GM12878 (cell line): ENCODE measurements at regions not wholly inside any gene's neighbourhood (a gene's known extent, or its start where the extent isn't known, plus 50 kb on each side); places are given as distances from the start of the nearest gene placed in this dataset.

Experiments used
- ATAC-seq: fragments of 200-7000 bp; cut with Tn5 transposase; 3 replicates; pipeline ENCODE4 v1.9.1; 2020; ENCODE audit warnings: mild to moderate bottlenecking, moderate library complexity
- BruUV-seq: library from RNA; stranded (reverse); fragments of 400-500 nt; replicated peaks from 2 replicates; lab custom pipeline; 2021; lab: Mats Ljungman, UMichigan
- CTCF ChIA-PET: fragments of 300-600 bp; sonication (Branson Sonifier 250); formaldehyde crosslinking; extraction: SDS; loops from one replicate; lab custom pipeline; 2021; ENCODE audit warnings: inconsistent platforms; lab: Yijun Ruan, JAX
- POLR2A ChIA-PET: fragments of 350-600 bp; formaldehyde crosslinking; extraction: SDS; loops from one replicate; lab custom pipeline; 2021; ENCODE audit warnings: inconsistent platforms; lab: Charles Lee
- RAD21 ChIA-PET: fragments of 300-600 bp; sonication (Branson Sonifier 250); formaldehyde crosslinking; loops from one replicate; lab custom pipeline; 2023; ENCODE audit warnings: antibody characterized with exemption; ENCODE audit not compliant: unreplicated experiment; lab: Charles Lee
- SMC1A ChIA-PET: fragments of 300-600 bp; sonication (Branson Sonifier 250); formaldehyde crosslinking; loops from one replicate; lab custom pipeline; 2023; ENCODE audit not compliant: unreplicated experiment, uncharacterized antibody; lab: Charles Lee
- DNase-seq: peaks from one replicate; pipeline ENCODE4 v3.0.0-alpha.2; 2011; ENCODE audit warnings: low read depth, low spot score
- FAIRE-seq: peaks from 3 replicates; lab custom pipeline; 2011; peaks lifted over from hg19 to GRCh38; lab: Jason Lieb, UNC
- H2AFZ ChIP-seq: 2 replicates; pipeline ENCODE4 v1.6.0; 2011; ENCODE audit warnings: low read depth, low read length, control low read depth; ENCODE audit not compliant: control insufficient read depth
- H3K27ac ChIP-seq: 2 replicates; pipeline ENCODE4 v1.5.1; 2011; ENCODE audit warnings: control low read depth; ENCODE audit not compliant: control insufficient read depth, insufficient read depth
- H3K27me3 ChIP-seq, 2 experiments: replicated peaks in 1 of 2; 2 replicates each; pipeline versions ENCODE4 v1.6.0 to v1.6.1; 2011; ENCODE audit warnings: low read length in 1 of 2; ENCODE audit not compliant: control insufficient read depth in 2 of 2, insufficient read depth in 2 of 2
- H3K36me3 ChIP-seq, 2 experiments: 2 replicates each; pipeline ENCODE4 v1.5.1; 2011; ENCODE audit warnings: low read length in 1 of 2; ENCODE audit not compliant: control insufficient read depth in 2 of 2, insufficient read depth in 2 of 2
- H3K4me1 ChIP-seq: 2 replicates; pipeline ENCODE4 v1.6.1; 2011; ENCODE audit warnings: mild to moderate bottlenecking, low read length, moderate library complexity, mixed read lengths; ENCODE audit not compliant: control insufficient read depth, insufficient read depth
- H3K4me2 ChIP-seq: 2 replicates; pipeline ENCODE4 v1.6.0; 2011; ENCODE audit warnings: control low read depth; ENCODE audit not compliant: control insufficient read depth, insufficient read depth
- H3K4me3 ChIP-seq: fragments of 200-600 bp; sonication (generic); 2 replicates; pipeline ENCODE4 v1.5.1; 2016
- H3K79me2 ChIP-seq: 2 replicates; pipeline ENCODE4 v1.6.0; 2011; ENCODE audit warnings: low read length; ENCODE audit not compliant: control insufficient read depth, insufficient read depth
- H3K9ac ChIP-seq: 2 replicates; pipeline ENCODE4 v1.8.0; 2011; ENCODE audit warnings: low read length, control low read depth, mixed read lengths; ENCODE audit not compliant: control insufficient read depth, insufficient read depth
- H3K9me3 ChIP-seq: replicated peaks from 3 replicates; pipeline ENCODE4 v1.5.1; 2011; ENCODE audit warnings: mild to moderate bottlenecking, low read length; ENCODE audit not compliant: control insufficient read depth, insufficient read depth
- H4K20me1 ChIP-seq: 2 replicates; pipeline ENCODE4 v1.6.0; 2011; ENCODE audit not compliant: control insufficient read depth, insufficient read depth
- CREB1 ChIP-seq: IDR thresholded peaks from 2 replicates; pipeline ENCODE4 v1.6.1; 2012; ENCODE audit warnings: low read depth, mild to moderate bottlenecking, inconsistent platforms
- GATAD2B ChIP-seq: fragments of 450-650 bp; conservative IDR thresholded peaks from 2 replicates; pipeline ENCODE4 v1.6.1; 2017; ENCODE audit warnings: low read depth, mild to moderate bottlenecking, moderate library complexity
- LARP7 ChIP-seq: fragments of 450-650 bp; IDR thresholded peaks from 2 replicates; pipeline ENCODE4 v1.6.1; 2017; ENCODE audit warnings: mild to moderate bottlenecking
- POLR2A ChIP-seq: IDR thresholded peaks from 2 replicates; pipeline ENCODE4 v1.6.1; 2011; ENCODE audit warnings: low read depth, mild to moderate bottlenecking, low read length
- RAD51 ChIP-seq: fragments of 450-650 bp; IDR thresholded peaks from 2 replicates; pipeline ENCODE4 v1.6.1; 2016; ENCODE audit warnings: moderate library complexity, mild to moderate bottlenecking, inconsistent platforms
- TCF12 ChIP-seq: IDR thresholded peaks from 2 replicates; pipeline ENCODE4 v1.6.1; 2011; ENCODE audit warnings: low read depth, mild to moderate bottlenecking, low read length
- WRNIP1 ChIP-seq: IDR thresholded peaks from 2 replicates; pipeline ENCODE4 v1.6.1; 2011; ENCODE audit warnings: low read depth, low read length, improper control_type of control experiment, borderline replicate concordance
- ZNF24 ChIP-seq: fragments of 450-650 bp; IDR thresholded peaks from 2 replicates; pipeline ENCODE4 v1.6.1; 2017; ENCODE audit warnings: antibody characterized with exemption, mild to moderate bottlenecking
- WGBS: methylation state at CpG from one replicate; pipeline ENCODE4 v1.1.6; 2016; ENCODE audit warnings: low lambda C conversion rate; ENCODE audit not compliant: insufficient replicate concordance, insufficient coverage; ENCODE audit errors: missing lambda C conversion rate; 5-methylcytosine and 5-hydroxymethylcytosine counted together
- in situ Hi-C: fragments of 300-500 bp; cut with MboI; formaldehyde crosslinking; loops from 9 replicates; pipeline ENCODE4 v1.14.3; 2018; ENCODE audit warnings: mixed read lengths
- intact Hi-C: fragments of 100-400 bp; cut with micrococcal nuclease; formaldehyde crosslinking; loops from one replicate; pipeline ENCODE4 v1.14.2; 2022; ENCODE audit not compliant: unreplicated experiment
- TF ChIP-seq, protein P1 (sequence below): IDR thresholded peaks from 2 replicates; pipeline ENCODE4 v1.6.1; 2011; ENCODE audit warnings: borderline replicate concordance, low read depth, mild to moderate bottlenecking, moderate library complexity, mixed read lengths, low read length; ENCODE audit not compliant: insufficient read depth; ENCODE audit errors: extremely low read length

- Histone ChIP-seq H3K4me2 (peak overlapping the region; percentile 91), H3K36me3 (no peaks in the 10 kb centered on the region), H3K9ac (peak overlapping the region; percentile 60; the same call in 1 of the 2 replicates), H3K4me1 (peaks cover 23% of the 10 kb centered on the region), H3K4me3 (peak overlapping the region; percentile 69; the same call in 1 of the 2 replicates), H4K20me1 (no peaks in the 10 kb centered on the region), H3K27ac (peak overlapping the region; percentile 47; the same call in 1 of the 2 replicates), H2AFZ (peak overlapping the region; percentile 79), H3K9me3 (no peaks in the 10 kb centered on the region; the same call in 2 of the 3 replicates), H3K79me2 (peaks cover 30% of the 10 kb centered on the region), H3K27me3 (no peaks in the 10 kb centered on the region)
- DNase-seq (no peak), ATAC-seq (peak; percentile 59), FAIRE-seq (no peak)
- intact Hi-C loops (loop anchor here (1.0 kb wide), 1 partner anchor 17 kb away; no protein-coding TSS in a partner anchor), in situ Hi-C loops (loop anchor here (25.0 kb wide), 1 partner anchor 1039 kb away; no protein-coding TSS in a partner anchor)
- TF ChIP-seq POLR2A, result peak; percentile 62
- TF ChIP-seq WRNIP1, result no peak
- TF ChIP-seq, protein P1, sequence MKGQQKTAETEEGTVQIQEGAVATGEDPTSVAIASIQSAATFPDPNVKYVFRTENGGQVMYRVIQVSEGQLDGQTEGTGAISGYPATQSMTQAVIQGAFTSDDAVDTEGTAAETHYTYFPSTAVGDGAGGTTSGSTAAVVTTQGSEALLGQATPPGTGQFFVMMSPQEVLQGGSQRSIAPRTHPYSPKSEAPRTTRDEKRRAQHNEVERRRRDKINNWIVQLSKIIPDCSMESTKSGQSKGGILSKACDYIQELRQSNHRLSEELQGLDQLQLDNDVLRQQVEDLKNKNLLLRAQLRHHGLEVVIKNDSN, result peak; percentile 21
- 0 out of 2 replicates have a peak, but pooled peaks have one; percentile 2 for TF ChIP-seq CREB1
- peak; percentile 44; the same call in 1 of the 2 replicates for TF ChIP-seq TCF12
- TF ChIP-seq ZNF24, result no peak
- peak; percentile 58 for TF ChIP-seq RAD51
- 0 out of 2 replicates have a peak, but pooled peaks have one; percentile 24 for TF ChIP-seq GATAD2B
- TF ChIP-seq LARP7, result peak; percentile 21; the same call in 1 of the 2 replicates
- WGBS, result 30% methylated on average over 37 of the region's 46 CpGs
- SMC1A ChIA-PET, result interaction anchor here (0.6 to 1.2 kb wide), 8 partner anchors 8 to 59 kb away, joined by 3 to 6 read pairs (median 4); no protein-coding TSS in a partner anchor
- RAD21 ChIA-PET, result interaction anchor here (0.9 to 1.2 kb wide), 2 partner anchors 16 to 58 kb away, joined by 4 to 5 read pairs; no protein-coding TSS in a partner anchor
- POLR2A ChIA-PET, result interaction anchor here (0.7 to 1.2 kb wide), 4 partner anchors 13 to 204 kb away, joined by 3 to 4 read pairs (median 4); no protein-coding TSS in a partner anchor
- CTCF ChIA-PET, result interaction anchor here (0.7 to 1.0 kb wide), 3 partner anchors 16 to 132 kb away, joined by 3 to 13 read pairs (median 5); no protein-coding TSS in a partner anchor
- BruUV-seq, result no TSS peak
These were observed 200.4 kb upstream of the NFE2L3 start for GRCh38 chr7:25951414-25952260.
